GM12865 (cell line): ENCODE measurements at regions not wholly inside any gene's neighbourhood (a gene's known extent, or its start where the extent isn't known, plus 50 kb on each side); places are given as distances from the start of the nearest gene placed in this dataset.

ENCODE experiments used
- DNase-seq: peaks from one replicate; pipeline ENCODE4 v3.0.0; 2010; ENCODE audit warnings: low read depth
- H3K4me3 ChIP-seq: 2 replicates; pipeline ENCODE4 v1.5.1; 2011; ENCODE audit warnings: mild to moderate bottlenecking, low read depth, low read length, control low read depth
- CTCF ChIP-seq: IDR thresholded peaks from 2 replicates; pipeline ENCODE4 v1.5.1; 2011; ENCODE audit warnings: low read length, control low read depth, low read depth, inconsistent platforms; ENCODE audit not compliant: insufficient read depth; ENCODE audit errors: missing control alignments

- no peak for DNase-seq
- H3K4me3 ChIP-seq: no peak overlapping the region
- no peak for TF ChIP-seq CTCF
Measured at GRCh38 chr1:229043115-229043514, 227.8 kb upstream of the RAB4A start.

- H3K4me3 ChIP-seq: no peak overlapping the region
- no peak for DNase-seq
- TF ChIP-seq CTCF: no peak
Measured at GRCh38 chr1:229046251-229046853, 224.6 kb upstream of the RAB4A start.

- DNase-seq: no peak
- TF ChIP-seq CTCF: no peak
- no peak overlapping the region for H3K4me3 ChIP-seq
Measured at GRCh38 chr1:229047161-229047839, 223.6 kb upstream of the RAB4A start.

- no peak for DNase-seq
- H3K4me3 ChIP-seq: no peak overlapping the region
- no peak for TF ChIP-seq CTCF
Measured at GRCh38 chr1:229047840-229048620, 222.9 kb upstream of the RAB4A start.

GRCh38 chr1:229048896-229049295 is 222.0 kb upstream of the RAB4A start:
- no peak for DNase-seq
- H3K4me3 ChIP-seq: no peak overlapping the region
- no peak for TF ChIP-seq CTCF

- no peak for TF ChIP-seq CTCF
- no peak overlapping the region for H3K4me3 ChIP-seq
Measured at GRCh38 chr1:229056046-229056445, 214.9 kb upstream of the RAB4A start.

More at GRCh38 chr1:229056046-229056445, 214.9 kb upstream of the RAB4A start:
- no peak for DNase-seq
